HG03095 (cell line): ENCODE measurements at regions not wholly inside any gene's neighbourhood (a gene's known extent, or its start where the extent isn't known, plus 50 kb on each side); places are given as distances from the start of the nearest gene placed in this dataset.
A peak's percentile ranks its signal among the peaks of the same experiment; 100 is the strongest.

Experiments used
- ATAC-seq: cut with Tn5 transposase; IDR thresholded peaks from one replicate; pipeline ENCODE4 v1.9.1; 2021; ENCODE audit warnings: moderate library complexity; ENCODE audit not compliant: unreplicated experiment

- no peak for ATAC-seq
These were observed 167.5 kb upstream of the UMPS start for GRCh38 chr3:124562769-124563168.

- no peak for ATAC-seq
These were observed 166.9 kb upstream of the UMPS start for GRCh38 chr3:124563376-124563775.

GRCh38 chr3:124565013-124565412 lies 165.2 kb upstream of the UMPS start:
- no peak for ATAC-seq

- ATAC-seq: no peak
These were observed 164.7 kb upstream of the UMPS start for GRCh38 chr3:124565551-124565950.

- no peak for ATAC-seq
These were observed 163.6 kb upstream of the UMPS start for GRCh38 chr3:124566701-124567100.

GRCh38 chr3:124567179-124567578 lies 163.1 kb upstream of the UMPS start:
- no peak for ATAC-seq

- no peak for ATAC-seq
These were observed 160.5 kb upstream of the UMPS start for GRCh38 chr3:124569761-124570160.

GRCh38 chr3:124570232-124570631 lies 160.0 kb upstream of the UMPS start:
- no peak for ATAC-seq

GRCh38 chr3:124572851-124573405 lies 157.3 kb upstream of the UMPS start:
- ATAC-seq: no peak

- ATAC-seq: no peak
These were observed 156.2 kb upstream of the UMPS start for GRCh38 chr3:124574012-124574411.

GRCh38 chr3:124576565-124577493 lies 153.4 kb upstream of the UMPS start:
- ATAC-seq: no peak

GRCh38 chr3:124577494-124578167 lies 152.6 kb upstream of the UMPS start:
- peak; percentile 61 for ATAC-seq

GRCh38 chr3:124579641-124580040 lies 150.6 kb upstream of the UMPS start:
- no peak for ATAC-seq

GRCh38 chr3:124582196-124582595 lies 148.1 kb upstream of the UMPS start:
- ATAC-seq: no peak

- ATAC-seq: no peak
These were observed 147.4 kb upstream of the UMPS start for GRCh38 chr3:124582621-124583395.

- no peak for ATAC-seq
These were observed 146.1 kb upstream of the UMPS start for GRCh38 chr3:124584245-124584551.

- no peak for ATAC-seq
These were observed 145.5 kb upstream of the UMPS start for GRCh38 chr3:124584552-124585391.

GRCh38 chr3:124586126-124587052 lies 143.9 kb upstream of the UMPS start:
- no peak for ATAC-seq

GRCh38 chr3:124587053-124587408 lies 143.2 kb upstream of the UMPS start:
- no peak for ATAC-seq
